ENCODE measurements at regions not wholly inside any gene's neighbourhood (a gene's known extent, or its start where the extent isn't known, plus 50 kb on each side); places are given as distances from the start of the nearest gene placed in this dataset.
A peak's percentile ranks its signal among the peaks of the same experiment; 100 is the strongest.
"Not testable (repeated sequence)": the region's sequence is repeated elsewhere in the genome, so short reads cannot be mapped to it uniquely, and the experiment has no call there.

DNA sequence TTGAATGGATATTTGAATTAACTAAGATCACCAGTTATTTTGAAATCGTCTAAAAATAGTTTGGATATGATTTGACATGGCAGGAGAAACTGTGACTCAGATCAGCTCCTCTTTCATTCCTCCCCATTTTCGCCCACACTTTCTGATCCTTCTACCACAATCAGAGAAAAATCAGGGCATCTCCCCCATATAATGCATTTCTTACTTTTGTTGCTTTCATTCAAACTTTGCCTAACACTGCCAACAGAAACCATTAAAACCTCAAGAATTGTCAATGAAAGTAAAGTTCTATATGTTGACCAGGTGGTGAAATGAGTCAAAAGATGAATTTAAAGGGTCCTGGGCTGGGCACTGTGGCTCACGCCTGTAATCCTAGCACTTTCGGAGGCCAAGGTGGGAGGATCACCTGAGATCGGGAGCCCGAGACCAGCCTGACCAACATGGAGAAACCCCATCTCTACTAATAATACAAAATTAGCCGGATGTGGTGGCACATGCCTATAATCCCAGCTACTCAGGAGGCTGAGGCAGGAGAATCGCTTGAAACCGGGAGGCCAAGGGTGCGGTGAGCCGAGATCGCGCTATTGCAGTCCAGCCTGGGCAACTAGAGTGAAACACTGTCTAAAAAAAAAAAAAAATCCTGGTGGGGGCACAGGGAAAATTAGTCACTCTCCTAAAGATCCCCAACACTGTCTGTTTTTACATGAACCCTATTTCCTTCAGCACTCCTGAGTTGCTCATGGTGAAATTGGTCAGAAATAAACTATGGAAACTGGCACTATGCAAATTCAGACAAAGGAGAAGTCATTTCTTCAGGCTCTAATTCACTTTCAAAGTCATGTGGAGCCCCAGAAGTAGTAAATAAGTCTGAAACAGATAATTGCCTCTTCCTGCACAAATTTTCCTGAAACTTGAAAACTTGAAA lies 122.8 kb upstream of the NOCT start:
- DNase-seq (ENCODE audit: low spot score): no peak

DNA sequence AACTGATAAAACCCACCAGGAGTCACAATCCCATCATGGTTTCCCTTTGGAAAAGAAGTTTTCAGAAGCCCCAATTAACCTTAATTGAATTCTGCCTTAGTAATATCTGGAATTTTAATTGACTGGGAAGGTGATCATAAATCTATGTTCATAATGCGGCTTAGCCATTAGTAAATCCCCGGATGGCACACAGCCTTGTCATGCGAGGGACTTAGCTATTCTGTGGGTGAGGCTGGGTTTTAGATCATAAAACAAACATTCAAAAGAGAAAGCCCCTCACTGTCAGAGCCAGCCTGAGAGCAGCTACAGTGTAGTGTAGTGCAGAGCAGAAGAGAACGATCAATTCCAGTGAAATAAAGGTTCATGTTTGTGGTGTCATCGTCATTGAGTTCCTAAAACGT lies 124.0 kb upstream of the NOCT start:
- no peak for DNase-seq (ENCODE audit: low spot score)

DNA sequence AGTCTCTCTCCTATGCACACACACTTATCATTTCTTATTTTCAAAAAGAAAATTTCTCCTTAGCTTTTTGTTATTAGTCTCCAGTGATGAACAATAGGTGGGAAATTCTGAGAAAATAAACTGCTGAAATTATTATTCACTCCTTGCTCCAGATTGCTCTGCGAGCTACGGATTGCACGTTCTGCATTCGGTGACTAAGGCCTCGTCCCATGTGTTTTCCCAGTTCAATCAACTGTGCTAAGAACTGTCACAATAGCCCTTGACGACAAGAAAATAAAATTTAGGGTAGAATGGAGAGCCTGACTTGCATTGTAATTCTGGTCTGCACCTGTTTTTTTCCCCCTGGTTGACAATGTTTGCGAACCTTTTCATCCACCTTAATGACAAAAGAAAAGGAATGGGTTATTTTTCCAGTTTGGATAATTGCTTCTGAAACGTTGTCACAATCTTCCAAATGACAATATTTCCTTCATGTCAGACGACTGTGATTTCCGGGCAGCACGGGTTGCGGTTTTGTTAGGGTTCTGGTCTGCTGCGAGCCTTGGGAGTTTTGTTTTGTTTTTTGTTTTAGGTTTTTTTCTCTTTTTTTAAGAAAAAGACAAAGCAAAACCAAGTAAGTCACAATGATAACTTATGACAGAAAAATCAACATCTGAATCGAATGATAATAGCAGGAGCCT lies 124.5 kb upstream of the NOCT start:
- DNase-seq (ENCODE audit: low spot score): no peak

DNA sequence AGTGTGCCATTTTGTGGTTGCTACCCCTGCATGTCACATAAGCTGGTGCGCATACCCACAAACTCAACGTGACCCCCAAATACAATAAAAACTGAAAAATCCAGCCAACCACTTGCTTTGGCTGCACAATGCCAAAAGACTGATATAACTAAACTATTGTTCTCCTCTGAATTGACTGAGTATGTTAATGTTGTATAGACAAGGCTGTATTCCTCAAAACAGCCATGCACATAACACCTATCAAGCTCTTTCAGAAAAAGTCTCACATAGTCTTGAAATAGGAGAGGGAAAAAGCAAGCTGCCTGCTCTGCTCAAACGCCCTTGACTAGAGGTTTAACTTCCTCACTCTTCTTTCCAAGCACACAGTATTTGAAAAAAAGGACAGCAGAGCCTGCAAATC lies 126.4 kb upstream of the NOCT start:
- DNase-seq (ENCODE audit: low spot score): no peak

GRCh38 chr4:138887741-138888140 lies 127.8 kb upstream of the NOCT start:
- DNase-seq (ENCODE audit: low spot score): no peak

GRCh38 chr4:138887341-138887740 lies 128.2 kb upstream of the NOCT start:
- DNase-seq (ENCODE audit: low spot score): no peak

- no peak for DNase-seq (ENCODE audit: low spot score)
These were observed 135.8 kb upstream of the NOCT start for GRCh38 chr4:138879757-138880156.

GRCh38 chr4:138875891-138876608 lies 139.5 kb upstream of the NOCT start:
- peak; percentile 68 for DNase-seq (ENCODE audit: low spot score)

GRCh38 chr4:138871555-138871875 lies 144.1 kb upstream of the NOCT start:
- DNase-seq (ENCODE audit: low spot score): no peak

GRCh38 chr4:138870737-138871554 lies 144.6 kb upstream of the NOCT start:
- DNase-seq (ENCODE audit: low spot score): peak; percentile 63

DNA sequence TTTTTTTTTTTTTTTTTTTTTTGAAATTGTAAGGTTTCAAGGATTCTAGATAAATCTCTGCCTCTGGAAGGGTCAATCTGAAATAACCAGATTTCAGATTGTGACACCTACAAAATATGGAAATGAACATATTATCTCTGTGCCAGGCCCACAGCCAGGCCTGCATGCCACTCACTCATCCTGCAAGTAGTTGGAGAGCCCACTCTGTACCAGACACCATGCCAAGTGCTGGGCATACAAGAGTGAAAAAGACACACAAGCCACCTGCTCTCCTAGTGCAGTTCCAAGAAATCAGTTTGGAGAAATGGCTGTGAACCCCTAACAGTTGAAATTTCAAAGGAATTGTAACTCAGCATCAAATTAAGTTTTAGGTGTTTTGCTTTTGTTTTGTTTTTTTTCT lies 145.9 kb upstream of the NOCT start:
- DNase-seq (ENCODE audit: low spot score): no peak

- peak; percentile 32 for DNase-seq (ENCODE audit: low spot score)
These were observed 146.4 kb upstream of the NOCT start for GRCh38 chr4:138869165-138869564.

DNA sequence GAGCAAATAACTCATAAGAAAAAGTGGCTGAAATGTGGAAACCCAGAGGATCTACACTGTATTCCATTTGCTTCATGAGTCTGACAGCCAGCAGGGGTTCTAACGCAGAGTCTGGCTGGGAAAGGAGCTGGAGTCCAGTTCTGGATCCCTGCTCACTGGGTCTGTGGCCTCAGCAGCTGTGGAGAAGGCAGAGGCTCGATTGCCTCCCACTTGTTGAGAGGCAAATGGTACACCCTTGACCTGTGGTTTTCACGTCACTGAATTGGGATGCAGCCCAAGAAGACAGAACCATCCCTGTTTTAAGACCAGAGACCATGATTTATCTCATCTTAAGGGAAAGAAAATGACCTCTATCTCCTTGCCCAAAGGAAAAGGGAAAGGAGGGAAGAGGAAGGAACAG lies 147.0 kb upstream of the NOCT start:
- DNase-seq (ENCODE audit: low spot score): peak; percentile 23

GRCh38 chr4:138867404-138867803 lies 148.2 kb upstream of the NOCT start:
- DNase-seq (ENCODE audit: low spot score): no peak

DNA sequence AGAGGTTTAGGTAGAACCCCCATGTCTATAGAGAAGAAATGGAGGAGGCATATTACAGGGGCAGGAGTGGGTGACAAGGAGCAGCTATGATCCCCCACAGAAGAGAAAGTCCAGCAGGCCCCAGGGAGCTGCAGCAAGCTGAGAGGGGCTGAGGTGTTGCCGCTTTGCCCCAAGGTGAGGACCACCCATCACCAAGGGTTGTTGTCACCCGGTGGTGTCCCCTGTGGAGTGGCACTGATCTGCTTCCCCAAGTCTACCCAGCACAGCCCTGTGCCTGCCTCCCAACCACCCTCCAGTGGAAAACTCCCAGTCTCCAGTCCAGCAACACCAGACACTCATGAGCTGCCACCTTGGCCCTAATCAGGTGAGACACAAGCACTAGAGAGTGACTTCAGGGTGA lies 149.3 kb upstream of the NOCT start:
- DNase-seq (ENCODE audit: low spot score): no peak

GRCh38 chr4:138865765-138866164 lies 149.8 kb upstream of the NOCT start:
- DNase-seq (ENCODE audit: low spot score): no peak

DNA sequence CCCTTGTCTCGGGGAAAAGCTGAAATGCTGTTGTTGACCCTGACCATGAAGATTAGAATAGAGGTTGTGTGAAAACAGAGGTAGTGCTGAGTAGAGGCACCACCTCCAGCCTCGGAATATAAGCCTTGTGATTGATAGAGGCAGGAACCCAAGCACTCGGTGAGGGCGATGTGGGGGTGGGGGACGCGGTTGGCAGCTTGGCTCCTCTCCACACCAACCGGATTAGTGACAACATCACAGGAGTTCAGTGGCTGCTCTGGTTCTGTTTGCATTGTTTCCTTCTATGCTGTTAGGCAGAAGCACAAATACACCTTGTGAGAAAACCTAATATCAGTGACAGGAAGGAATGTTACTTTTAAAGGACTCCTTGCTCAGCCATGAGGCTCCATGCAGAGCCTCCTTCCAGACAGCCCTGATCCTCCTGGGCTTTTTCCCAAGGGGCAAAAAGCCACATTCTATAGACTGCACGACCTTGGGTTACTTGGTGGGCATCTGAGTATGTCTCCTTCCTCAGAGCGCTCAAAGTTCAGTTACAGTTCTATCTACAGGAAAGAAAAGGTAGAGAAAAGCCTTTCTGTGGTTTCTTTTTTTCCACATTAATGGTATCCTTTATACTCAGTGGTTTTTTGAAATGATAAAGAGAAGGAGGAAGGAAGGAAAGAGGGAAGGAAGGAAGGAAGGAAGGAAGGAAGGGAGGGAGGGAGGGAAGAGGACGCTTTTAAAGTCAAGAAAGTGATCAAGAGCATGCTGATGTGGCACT lies 150.4 kb upstream of the NOCT start:
- DNase-seq (ENCODE audit: low spot score): no peak

DNA sequence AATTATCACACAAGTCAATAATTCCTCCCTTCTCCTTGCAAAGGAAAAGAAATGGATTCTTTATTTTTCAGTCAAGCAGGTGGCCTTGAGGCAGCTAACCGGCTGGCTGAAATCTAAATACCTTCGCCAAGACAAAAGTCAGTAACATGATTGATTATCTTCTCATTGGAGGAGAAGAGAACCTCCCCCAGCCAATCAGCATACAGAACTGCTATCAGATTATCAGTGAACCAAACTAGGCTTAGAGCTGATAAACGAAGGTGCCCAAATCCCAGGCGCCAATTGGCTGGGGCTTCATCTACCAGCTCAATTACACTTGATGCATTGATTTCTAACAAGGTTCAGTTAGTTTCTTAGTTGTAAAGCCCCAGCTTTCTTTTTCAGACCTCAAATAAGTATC lies 152.4 kb upstream of the NOCT start:
- DNase-seq (ENCODE audit: low spot score): no peak

GRCh38 chr4:138861135-138861534 lies 154.4 kb upstream of the NOCT start:
- DNase-seq (ENCODE audit: low spot score): no peak

- not testable (repeated sequence) for DNase-seq (ENCODE audit: low spot score)
These were observed 155.2 kb upstream of the NOCT start for GRCh38 chr4:138860357-138860756.

DNA sequence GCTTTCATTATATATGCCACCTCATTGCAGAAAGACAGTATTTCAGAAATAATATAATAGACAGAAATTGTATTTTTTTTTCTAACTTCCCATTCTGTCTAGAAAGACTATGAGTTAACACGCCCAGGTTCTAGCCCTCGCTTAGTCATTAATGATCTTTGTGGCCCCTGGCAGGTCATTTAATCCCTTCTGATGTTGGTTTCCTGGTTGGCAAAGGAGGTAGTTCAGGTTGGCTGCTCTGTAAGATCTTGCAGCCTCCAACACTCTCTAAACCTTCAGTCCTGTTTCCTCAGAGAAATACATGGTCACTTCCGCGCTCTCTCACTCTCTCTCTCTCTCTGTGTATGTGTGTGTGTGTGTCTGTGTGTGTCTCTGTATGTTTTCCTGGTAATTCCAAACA lies 156.3 kb upstream of the NOCT start:
- no peak for DNase-seq (ENCODE audit: low spot score)
